Mesodermal cell (in vitro differentiated cells): ENCODE measurements at regions not wholly inside any gene's neighbourhood (a gene's known extent, or its start where the extent isn't known, plus 50 kb on each side); places are given as distances from the start of the nearest gene placed in this dataset.

ENCODE experiments used
- H3K27ac ChIP-seq: 2 replicates; pipeline ENCODE4 v1.7.0; 2013; ENCODE audit warnings: mild to moderate bottlenecking, low read depth, low read length, moderate library complexity; ENCODE audit not compliant: severe bottlenecking
- H3K36me3 ChIP-seq: 2 replicates; pipeline ENCODE4 v1.7.1; 2013; ENCODE audit warnings: mild to moderate bottlenecking, low read length, moderate library complexity; ENCODE audit not compliant: control insufficient read depth, insufficient read depth
- H3K4me1 ChIP-seq: one replicate; pipeline ENCODE4 v1.7.1; 2013; ENCODE audit warnings: mild to moderate bottlenecking, low read length; ENCODE audit not compliant: insufficient read depth, control insufficient read depth, poor library complexity, severe bottlenecking
- H3K4me3 ChIP-seq: 2 replicates; pipeline ENCODE4 v1.7.0; 2013; ENCODE audit warnings: low read length, control low read depth, mild to moderate bottlenecking; ENCODE audit not compliant: insufficient read depth, poor library complexity, severe bottlenecking; ENCODE audit errors: extremely low read depth
- H3K9me3 ChIP-seq: 2 replicates; pipeline ENCODE4 v1.7.1; 2013; ENCODE audit warnings: mild to moderate bottlenecking, low read length, moderate library complexity; ENCODE audit not compliant: control insufficient read depth
- WGBS, 2 experiments: methylation state at CpG; one replicate each; pipeline ENCODE4 v1.1.5; 2013; ENCODE audit warnings: missing lambda C conversion rate in 2 of 2; ENCODE audit not compliant: insufficient coverage in 2 of 2; 5-methylcytosine and 5-hydroxymethylcytosine counted together

- Histone ChIP-seq H3K9me3 (no peaks in the 10 kb centered on the region), H3K27ac (no peak overlapping the region), H3K4me1 (no peaks in the 10 kb centered on the region), H3K36me3 (no peaks in the 10 kb centered on the region), H3K4me3 (no peak overlapping the region)
- 94% methylated on average over 2 of the region's 2 CpGs; no CpG with 5 or more reads in 1 of the 2 experiments for WGBS, 2 experiments
Measured at GRCh38 chr12:86826051-86826450, 569.9 kb upstream of the MGAT4C start.

- no peaks in the 10 kb centered on the region for H3K36me3 ChIP-seq
- H3K27ac ChIP-seq, result no peak overlapping the region
- no peaks in the 10 kb centered on the region for H3K9me3 ChIP-seq
- no peaks in the 10 kb centered on the region for H3K4me1 ChIP-seq
- no CpG with 5 or more reads among the region's 1 CpG for WGBS, 2 experiments
- H3K4me3 ChIP-seq, result no peak overlapping the region
Measured at GRCh38 chr12:86801439-86801838, 545.2 kb upstream of the MGAT4C start.

- whole genome bisulfite sequencing, 2 experiments, result no CpG with 5 or more reads among the region's 2 CpGs
Measured at GRCh38 chr12:86799616-86800015, 543.4 kb upstream of the MGAT4C start.

GRCh38 chr12:86796550-86796949 is 540.4 kb upstream of the MGAT4C start:
- Histone ChIP-seq H3K27ac (no peak overlapping the region), H3K4me3 (no peak overlapping the region), H3K9me3 (no peaks in the 10 kb centered on the region), H3K4me1 (no peaks in the 10 kb centered on the region), H3K36me3 (no peaks in the 10 kb centered on the region)
- no CpG with 5 or more reads among the region's 1 CpG for WGBS, 2 experiments

More at GRCh38 chr12:86799616-86800015, 543.4 kb upstream of the MGAT4C start:
- no peaks in the 10 kb centered on the region for H3K9me3 ChIP-seq
- no peak overlapping the region for H3K4me3 ChIP-seq
- no peaks in the 10 kb centered on the region for H3K4me1 ChIP-seq
- no peak overlapping the region for H3K27ac ChIP-seq
- no peaks in the 10 kb centered on the region for H3K36me3 ChIP-seq

GRCh38 chr12:86788661-86789060 is 532.5 kb upstream of the MGAT4C start:
- H3K9me3 ChIP-seq, result no peaks in the 10 kb centered on the region
- H3K27ac ChIP-seq, result no peak overlapping the region
- no peak overlapping the region for H3K4me3 ChIP-seq
- no peaks in the 10 kb centered on the region for H3K4me1 ChIP-seq
- H3K36me3 ChIP-seq, result no peaks in the 10 kb centered on the region

- Histone ChIP-seq H3K4me3 (no peak overlapping the region), H3K27ac (no peak overlapping the region), H3K9me3 (no peaks in the 10 kb centered on the region), H3K36me3 (no peaks in the 10 kb centered on the region), H3K4me1 (no peaks in the 10 kb centered on the region)
Measured at GRCh38 chr12:86787419-86787818, 531.2 kb upstream of the MGAT4C start.

- H3K9me3 ChIP-seq, result no peaks in the 10 kb centered on the region
- no peaks in the 10 kb centered on the region for H3K4me1 ChIP-seq
- H3K27ac ChIP-seq, result no peak overlapping the region
- 87 to 95% methylated on average over 2 of the region's 2 CpGs for WGBS, 2 experiments
- no peak overlapping the region for H3K4me3 ChIP-seq
- no peaks in the 10 kb centered on the region for H3K36me3 ChIP-seq
Measured at GRCh38 chr12:86777325-86777724, 521.1 kb upstream of the MGAT4C start.

- Histone ChIP-seq H3K9me3 (no peaks in the 10 kb centered on the region), H3K4me3 (no peak overlapping the region), H3K36me3 (no peaks in the 10 kb centered on the region), H3K4me1 (no peaks in the 10 kb centered on the region), H3K27ac (no peak overlapping the region)
- WGBS, 2 experiments, result no CpG with 5 or more reads among the region's 1 CpG
Measured at GRCh38 chr12:86774841-86775388, 518.7 kb upstream of the MGAT4C start.

GRCh38 chr12:86772696-86773095 is 516.5 kb upstream of the MGAT4C start:
- H3K36me3 ChIP-seq, result no peaks in the 10 kb centered on the region
- no peaks in the 10 kb centered on the region for H3K4me1 ChIP-seq
- H3K9me3 ChIP-seq, result no peaks in the 10 kb centered on the region
- H3K4me3 ChIP-seq, result no peak overlapping the region
- WGBS, 2 experiments, result 67 to 72% methylated on average over 2 of the region's 2 CpGs
- H3K27ac ChIP-seq, result no peak overlapping the region

GRCh38 chr12:86770871-86771270 is 514.7 kb upstream of the MGAT4C start:
- Histone ChIP-seq H3K4me3 (no peak overlapping the region), H3K27ac (no peak overlapping the region), H3K36me3 (no peaks in the 10 kb centered on the region), H3K9me3 (no peaks in the 10 kb centered on the region), H3K4me1 (no peaks in the 10 kb centered on the region)

GRCh38 chr12:86748894-86749293 is 492.7 kb upstream of the MGAT4C start:
- Histone ChIP-seq H3K4me1 (no peaks in the 10 kb centered on the region), H3K36me3 (no peaks in the 10 kb centered on the region), H3K4me3 (no peak overlapping the region), H3K9me3 (no peaks in the 10 kb centered on the region), H3K27ac (no peak overlapping the region)
- no CpG with 5 or more reads among the region's 2 CpGs for WGBS, 2 experiments
